Stimulated activated CD8-positive, alpha-beta memory T cell treated with anti-CD3 and anti-CD28 coated beads, Interleukin-4, amount 100 ng/mL, for 4 hours (primary cell): ENCODE measurements at regions not wholly inside any gene's neighbourhood (a gene's known extent, or its start where the extent isn't known, plus 50 kb on each side); places are given as distances from the start of the nearest gene placed in this dataset.
"Not testable (repeated sequence)": the region's sequence is repeated elsewhere in the genome, so short reads cannot be mapped to it uniquely, and the experiment has no call there.

Experiments
- DNase-seq, 2 donors: peaks; one replicate each; pipeline ENCODE4 v3.0.0-alpha.2; 2020; ENCODE audit warnings: low read depth in 2 of 2, low spot score in 1 of 2

DNA sequence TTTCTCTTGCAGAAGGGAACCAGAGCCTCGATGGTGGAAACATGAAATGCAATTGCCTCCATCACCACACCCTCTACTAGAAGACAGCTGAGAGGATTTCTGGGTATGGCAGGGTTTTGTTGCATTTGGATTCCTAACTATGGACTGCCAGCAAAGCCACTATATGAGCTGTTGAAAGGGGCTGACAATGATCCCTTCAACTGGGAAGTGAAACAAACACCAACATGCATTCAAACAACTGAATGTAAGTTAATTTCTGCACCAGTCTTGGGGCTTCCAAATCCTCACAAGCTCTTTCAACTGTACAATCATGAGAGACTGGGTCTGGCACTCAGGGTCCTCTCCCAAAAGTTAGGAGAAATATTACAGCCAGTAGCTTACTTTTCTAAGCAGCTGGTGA is 116.7 kb upstream of the PLCL2 start:
- DNase-seq, result no peak

DNA sequence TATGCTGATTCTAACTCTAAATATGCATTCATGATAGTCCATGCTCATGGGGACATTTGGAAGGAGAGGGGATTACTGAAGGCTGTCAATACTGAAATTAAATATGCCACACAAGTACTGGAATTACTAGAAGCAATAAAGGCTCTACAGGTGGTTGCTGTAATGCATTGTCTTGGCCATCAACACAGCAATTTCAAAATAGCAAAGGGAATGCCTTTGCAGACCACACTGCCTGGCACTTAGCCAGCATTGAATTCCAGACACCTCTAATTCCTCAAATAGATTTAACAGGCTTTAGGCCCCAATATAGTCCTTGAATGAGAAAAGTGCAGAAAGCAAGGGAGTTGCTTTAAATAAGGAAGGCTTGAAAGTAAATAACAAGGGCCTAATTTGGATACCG is 115.8 kb upstream of the PLCL2 start:
- no peak for DNase-seq

DNA sequence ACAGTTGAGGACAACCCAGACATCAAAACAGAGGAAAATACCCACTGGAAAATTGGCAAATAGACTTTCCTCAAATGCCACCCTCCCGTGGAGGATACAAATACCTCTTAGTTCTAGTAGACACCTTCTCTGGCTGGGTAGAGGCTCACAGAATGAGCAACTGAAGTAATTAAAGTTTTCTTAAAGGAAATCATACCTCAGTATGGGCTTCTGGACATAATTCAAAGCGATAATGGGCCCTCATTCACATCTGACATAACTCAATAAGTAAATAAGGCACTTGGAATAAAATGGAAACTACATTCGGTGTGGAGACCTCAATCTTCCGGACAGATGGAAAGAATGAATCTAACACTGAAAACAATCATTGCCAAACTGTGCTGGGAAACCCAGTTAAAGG is 115.2 kb upstream of the PLCL2 start:
- DNase-seq, result no peak

DNA sequence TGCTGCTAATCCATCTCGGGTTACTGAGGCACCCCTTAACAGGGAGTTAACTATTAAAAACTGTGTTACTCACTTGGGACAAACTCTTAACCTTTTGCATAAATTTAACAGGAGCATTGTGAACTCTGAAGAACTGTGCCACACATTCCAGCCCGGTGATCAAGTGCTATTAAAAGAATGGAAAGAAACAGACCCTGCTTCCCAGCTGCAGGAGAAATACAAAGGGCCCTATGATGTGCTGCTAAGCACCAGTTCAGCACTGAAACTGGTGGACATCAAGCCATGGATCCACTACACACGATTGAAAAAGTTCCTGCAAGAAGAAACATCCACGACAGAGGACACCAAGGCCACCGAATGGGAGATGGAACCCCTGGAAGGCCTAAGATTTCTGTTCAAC is 114.7 kb upstream of the PLCL2 start:
- no peak for DNase-seq

DNA sequence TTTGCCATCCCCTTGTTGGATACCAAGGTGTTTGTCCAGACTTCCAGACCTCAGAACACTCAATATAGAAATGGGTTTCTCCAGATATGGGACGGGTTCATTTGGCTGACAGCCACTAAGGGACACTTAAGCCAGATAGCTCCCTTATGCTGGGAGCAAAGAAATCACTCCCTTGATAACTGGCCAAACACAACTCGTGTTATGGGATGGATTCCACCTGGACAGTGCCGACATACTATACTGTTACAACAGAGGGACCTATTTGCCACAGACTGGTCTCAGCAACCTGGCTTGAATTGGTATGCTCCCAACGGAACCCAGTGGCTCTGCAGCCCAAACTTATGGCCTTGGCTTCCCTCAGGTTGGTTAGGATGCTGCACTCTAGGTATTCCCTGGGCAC is 114.0 kb upstream of the PLCL2 start:
- DNase-seq, result no peak

DNA sequence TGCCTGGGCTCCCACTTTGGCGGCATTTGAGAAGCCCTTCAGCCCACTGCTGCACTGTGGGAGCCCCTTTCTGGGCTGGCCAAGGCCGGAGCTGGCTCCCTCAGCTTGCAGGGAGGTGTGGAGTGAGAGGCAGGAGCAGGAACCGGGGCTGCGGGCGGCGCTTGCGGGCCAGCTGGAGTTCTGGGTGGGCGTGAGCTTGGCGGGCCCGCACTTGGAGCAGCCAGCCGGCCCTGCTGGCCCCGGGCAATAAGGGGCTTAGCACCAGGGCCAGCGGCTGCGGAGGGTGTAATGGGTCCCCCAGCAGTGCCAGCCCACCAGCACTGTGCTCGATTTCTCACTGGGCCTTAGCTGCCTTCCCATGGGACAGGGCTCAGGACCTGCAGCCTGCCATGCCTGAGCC is 111.2 kb upstream of the PLCL2 start:
- not testable (repeated sequence) for DNase-seq

DNA sequence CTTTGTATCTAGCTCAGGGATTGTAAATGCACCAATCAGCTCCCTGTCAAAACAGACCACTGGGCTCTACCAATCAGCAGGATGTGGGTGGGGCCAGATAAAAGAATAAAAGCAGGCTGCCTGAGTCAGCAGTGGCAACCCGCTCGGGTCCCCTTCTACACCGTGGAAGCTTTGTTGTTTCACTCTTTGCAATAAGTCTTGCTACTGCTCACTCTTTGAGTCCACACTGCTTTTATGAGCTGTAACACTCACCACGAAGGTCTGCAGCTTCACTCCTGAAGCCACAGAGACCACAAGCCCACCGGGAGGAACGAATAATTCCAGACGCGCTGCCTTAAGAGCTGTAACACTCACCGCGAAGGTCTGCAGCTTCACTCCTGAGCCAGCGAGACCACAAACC is 110.2 kb upstream of the PLCL2 start:
- not testable (repeated sequence) for DNase-seq

DNA sequence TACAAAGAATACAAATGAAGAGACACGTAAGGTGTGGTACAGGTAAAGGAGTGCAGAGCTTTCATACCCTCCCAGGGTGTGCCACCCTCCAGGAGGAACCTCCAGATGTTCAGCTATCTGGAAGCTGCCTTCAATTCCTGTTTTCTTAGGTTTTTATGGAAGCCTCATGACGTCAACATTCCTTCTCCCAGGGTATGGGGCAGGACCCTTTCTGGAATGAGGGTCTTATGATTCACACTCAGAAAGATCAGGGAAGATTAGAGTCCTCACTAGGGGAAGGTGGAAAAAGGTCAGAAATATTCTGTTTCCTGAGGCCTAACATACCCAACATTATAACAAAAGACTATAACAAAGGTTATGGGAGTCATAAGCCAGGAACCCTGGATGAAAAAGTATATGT is 99.8 kb upstream of the PLCL2 start:
- DNase-seq, result no peak

DNA sequence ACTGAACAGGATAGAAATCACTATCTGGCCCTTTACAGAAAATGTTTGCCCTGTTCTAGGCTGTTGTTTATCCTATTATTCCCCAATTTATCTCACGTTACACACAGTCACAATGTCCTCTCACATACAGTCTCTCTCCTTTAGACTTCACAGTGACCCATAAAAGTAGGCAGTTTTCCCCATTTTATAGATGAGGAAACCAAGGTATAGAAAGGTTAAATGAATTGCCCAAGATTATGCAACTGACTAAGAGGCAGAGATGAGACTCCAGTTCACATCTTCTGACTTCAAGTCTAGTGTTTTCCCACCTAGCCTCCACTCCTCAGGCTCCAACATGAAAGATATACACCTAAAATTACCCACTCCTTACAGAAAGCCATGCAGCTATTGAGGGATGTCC is 99.3 kb upstream of the PLCL2 start:
- no peak for DNase-seq

DNA sequence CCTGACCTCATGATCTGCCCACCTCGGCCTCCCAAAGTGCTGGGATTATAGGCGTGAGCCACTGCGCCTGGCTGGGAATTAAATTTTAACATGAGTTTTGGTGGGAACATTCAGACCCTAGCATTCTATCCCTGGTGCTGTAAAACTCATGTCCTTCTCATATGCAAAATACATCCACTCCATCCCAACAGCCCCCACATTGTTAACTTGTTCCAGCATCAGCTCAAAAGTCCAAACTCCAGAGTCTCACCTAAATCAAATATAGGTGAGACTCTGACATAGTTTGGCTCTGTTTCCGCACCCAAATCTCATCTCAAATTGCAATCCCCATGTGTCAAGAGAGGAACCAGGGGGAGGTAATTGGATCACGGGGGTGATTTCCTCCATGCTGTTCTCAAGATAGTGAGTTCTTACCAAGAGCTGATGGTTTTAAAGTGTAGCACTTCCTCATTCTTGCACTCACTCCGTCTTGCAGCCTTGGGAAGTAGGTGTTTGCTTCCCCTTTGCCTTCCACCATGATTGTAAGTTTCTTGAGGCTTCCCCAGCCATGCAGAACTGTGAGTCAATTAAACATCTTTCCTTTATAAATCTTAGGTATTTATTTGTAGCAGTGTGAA is 96.2 kb upstream of the PLCL2 start:
- DNase-seq, result no peak

DNA sequence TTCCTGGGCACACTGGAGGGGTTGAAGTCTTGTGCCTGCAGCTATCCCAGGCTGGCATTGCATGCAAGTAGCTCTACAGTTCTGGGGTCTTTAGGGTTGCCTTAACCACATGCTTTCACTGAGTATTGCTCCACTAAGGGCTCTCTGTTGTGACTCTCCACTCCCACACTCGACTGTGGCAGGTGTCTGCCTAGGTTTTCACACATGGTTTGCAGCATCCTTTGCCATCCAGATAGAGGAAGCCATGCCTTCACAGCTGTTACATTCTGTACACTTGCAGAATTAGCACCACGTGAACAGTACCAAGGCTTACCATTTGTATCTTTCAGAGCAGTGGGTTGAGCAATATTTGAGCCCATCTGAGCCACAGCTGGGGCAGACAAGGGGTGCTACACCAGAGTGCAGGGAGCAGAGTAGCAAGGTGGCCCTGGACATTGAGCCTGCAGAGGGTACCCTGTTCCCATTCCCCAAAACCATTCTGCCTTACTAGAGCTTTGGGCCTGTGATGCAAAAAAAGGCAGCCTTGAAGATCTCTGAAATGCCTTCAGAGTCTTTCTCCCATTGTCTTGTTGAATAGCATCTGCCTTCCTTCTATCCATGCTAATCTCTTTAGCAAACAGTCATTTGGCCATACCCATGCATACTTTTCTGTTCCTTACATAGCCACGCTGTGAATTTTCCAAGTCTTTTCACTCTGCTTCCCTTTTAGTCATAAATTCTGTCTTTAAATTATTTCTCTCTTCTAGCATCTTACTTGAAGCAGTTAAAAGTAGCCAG is 95.2 kb upstream of the PLCL2 start:
- DNase-seq, result no peak

DNA sequence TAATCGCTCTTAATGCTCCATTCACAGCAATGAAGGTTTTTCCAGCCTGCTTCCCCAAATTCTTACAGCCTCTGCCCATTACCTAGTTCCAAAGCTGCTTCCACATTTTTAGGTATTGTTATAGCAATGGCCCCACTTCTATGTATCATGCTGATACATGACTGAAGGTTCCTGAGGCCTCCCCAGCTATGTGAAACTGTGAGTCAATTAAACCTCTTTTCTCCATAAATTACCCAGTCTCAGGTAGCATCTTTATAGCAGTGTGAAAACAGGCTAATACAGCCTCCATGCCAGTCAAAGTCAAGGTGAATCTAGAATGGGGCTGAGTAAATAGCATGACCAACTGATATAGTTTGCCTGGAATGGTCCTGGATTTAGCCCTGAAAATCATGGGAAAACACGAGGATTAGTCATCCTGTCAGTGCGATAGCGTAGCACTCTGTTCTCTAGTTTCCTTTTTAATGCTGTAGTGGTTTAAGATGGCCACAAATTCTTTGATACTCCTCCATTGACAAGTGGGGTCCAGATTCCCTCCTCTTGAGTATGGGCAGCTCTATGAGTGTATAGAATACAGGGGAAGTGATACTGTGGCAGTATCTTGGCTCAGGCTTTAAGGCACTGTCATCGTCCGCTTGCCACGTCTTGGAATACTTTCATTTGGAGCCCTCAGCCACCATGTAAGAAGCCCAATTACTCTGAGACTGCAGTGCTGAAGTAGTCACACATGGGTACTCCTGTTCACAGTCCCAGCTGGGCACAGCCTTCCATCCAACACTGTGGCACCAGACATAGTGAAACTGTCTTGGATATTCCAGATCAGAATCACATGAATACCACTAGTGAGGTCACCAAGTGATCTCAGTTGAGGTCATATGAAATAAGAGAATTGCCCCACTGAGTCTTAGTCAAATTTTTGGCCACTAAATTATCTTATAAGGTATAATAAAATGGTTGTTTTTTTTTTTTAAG is 94.0 kb upstream of the PLCL2 start:
- no peak for DNase-seq

DNA sequence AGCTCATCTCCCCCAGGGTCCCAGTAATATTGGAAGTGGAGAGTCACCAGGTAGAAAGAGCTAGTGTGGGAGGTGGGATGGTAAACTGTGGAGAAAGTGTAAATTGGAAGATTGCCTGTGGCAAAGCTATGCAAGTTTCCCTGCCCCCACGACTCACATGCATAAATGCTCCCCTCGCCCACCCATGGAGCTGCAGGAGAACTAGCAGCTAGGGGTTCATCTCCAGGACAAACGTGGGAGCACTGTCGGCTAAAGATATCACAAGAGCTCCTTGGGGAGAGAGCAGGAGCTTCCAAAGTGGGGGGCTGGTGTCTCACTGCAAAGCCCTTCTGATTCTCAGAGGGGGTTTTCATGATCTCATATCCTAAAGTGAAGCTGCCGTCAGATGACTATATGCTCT is 91.4 kb upstream of the PLCL2 start:
- DNase-seq, result no peak

DNA sequence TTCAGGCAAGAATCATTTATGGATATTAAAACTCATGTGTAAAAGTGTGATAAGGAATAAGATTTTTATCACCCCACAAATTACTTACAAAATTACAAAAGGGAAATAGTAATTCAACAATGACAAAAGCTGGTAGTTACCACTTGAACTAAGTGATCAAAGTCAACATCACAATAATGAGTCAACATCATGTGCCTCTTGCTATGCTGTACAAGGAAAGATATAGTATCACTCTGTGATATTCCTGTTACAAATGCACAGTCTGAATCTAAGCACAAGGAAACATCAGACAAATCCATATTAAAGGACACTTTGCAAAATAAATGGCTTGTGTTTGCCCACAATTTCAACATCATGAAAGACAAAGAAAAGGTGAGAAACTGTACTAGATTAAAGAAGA is 90.5 kb upstream of the PLCL2 start:
- DNase-seq, result no peak

DNA sequence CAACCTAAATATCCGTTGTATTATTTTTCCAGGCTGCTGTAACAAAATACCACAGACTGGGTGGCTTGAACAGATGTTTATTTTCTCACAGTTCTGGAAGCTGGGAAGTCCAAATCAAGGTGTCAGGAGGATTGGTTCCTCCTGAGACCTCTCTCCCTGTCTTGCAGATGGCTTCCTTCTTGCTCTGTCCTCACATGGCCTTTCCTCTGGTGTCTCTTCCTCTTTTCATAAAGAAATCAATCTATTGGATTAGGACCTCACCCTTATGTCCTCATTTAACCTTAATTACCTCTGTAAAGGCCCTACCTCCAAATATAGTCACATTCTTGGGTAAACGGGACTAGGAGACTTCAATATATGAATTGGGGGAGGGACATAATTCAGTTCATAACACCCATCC is 89.2 kb upstream of the PLCL2 start:
- no peak for DNase-seq

DNA sequence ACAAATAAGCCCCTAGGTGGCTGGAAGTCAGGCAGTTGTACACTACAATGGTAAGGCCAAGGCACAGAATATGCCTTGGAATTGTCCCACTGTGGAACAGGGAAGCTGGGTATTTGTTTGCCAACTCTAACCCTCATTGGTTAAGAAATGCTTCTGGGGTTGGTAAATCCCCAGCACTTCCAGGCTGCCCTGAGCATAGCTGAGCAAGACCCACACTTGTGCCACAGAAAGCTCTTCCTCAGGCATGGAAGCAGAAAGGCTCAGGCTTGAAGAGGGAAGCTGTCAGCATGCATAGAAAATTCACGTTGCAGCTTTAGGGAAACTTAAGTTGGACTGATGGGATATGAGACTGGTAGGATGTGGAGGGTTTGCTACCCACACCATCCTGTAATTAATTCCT is 86.9 kb upstream of the PLCL2 start:
- no peak for DNase-seq

DNA sequence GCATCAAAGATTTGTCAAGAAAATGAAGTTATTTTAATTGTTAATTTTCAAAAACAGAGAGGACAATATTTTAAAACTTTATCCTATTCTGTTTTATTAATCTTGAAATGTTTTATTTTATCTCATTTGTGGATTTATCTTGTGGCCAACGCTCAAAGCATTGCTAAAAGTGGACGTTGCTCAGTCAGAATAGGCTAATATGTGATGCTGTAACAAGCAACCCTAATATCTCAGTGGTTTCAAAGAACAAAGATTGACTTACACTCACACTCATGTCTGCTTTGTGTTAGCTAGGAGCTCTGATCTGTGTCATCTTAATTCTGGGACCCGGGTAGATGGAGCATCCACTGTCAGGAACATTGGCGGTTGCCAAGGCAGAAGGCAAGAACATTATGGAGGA is 86.0 kb upstream of the PLCL2 start:
- DNase-seq, result no peak

DNA sequence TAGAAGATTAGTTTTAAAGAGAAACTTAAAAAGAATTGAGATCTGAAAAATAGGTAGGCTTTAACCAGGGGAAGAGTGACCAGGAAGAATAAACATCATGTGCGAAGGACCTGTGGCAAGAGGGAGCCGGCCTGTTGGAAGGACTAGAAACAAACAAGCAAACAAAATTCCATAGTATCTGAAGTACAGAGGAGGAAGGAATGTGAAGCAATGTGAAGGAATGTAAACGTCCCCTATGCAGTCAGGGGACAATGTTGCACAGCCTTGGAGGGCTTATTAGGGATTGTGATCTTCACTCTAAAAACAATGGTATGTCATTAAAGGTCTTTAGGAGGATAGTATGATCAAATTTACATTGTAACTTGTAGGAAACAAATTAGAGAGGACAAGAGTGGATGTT is 84.4 kb upstream of the PLCL2 start:
- no peak for DNase-seq

DNA sequence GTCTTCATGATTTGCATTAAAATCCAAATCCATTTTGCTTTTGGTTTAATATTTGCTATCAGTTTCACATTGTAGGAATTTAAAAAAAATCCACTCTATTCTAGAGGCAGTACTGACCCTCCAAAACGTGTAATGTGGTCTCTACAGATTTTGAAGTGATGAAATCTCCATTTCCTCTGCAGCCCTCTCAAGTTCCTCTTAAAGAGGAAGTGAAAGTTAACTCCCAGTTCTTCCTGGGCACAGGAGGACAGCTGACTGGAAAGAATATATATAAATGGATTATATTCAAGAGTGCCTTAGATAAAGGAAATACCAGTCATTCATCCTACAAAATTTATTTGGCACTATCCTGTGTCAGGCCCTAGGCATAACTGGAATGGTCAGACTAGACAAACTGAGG is 83.5 kb upstream of the PLCL2 start:
- DNase-seq, result no peak

DNA sequence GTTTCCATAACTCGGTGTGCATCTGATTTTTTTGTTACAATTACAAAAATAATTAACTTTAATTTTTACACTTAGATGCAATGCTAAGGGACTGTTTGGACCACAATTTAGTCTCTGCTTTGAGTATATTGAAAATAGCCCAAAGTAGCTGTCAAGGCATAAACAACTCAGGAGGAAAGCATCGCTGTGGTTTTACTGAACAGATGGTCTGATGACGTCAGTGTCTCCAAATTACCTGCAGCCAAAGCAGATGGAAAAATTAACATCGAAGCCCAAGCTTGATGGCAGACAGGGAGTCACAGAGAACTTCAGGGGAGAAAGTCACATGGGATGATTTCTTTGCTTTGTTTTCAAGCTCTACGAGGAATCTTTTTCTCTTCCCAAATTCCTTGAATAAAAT is 83.1 kb upstream of the PLCL2 start:
- DNase-seq, result no peak

DNA sequence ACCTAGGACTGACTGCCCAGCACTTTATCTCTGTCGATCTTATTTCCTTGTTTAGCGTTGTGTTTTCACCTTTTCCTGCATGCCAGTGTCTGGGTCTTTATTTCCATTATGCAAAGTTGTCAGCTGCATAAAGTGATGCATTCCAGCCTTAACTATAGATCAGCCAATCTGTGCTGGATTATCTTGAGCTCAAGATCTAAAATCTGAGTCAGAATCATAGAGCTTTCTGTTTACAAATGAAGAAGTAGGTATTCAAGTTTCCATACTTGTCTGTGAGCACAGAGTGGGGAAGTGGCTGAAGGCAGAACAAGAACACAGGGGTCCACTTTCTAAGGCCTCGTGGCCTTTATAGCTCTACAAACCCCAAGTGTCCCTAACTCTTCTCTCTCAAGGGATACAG is 82.4 kb upstream of the PLCL2 start:
- no peak for DNase-seq

DNA sequence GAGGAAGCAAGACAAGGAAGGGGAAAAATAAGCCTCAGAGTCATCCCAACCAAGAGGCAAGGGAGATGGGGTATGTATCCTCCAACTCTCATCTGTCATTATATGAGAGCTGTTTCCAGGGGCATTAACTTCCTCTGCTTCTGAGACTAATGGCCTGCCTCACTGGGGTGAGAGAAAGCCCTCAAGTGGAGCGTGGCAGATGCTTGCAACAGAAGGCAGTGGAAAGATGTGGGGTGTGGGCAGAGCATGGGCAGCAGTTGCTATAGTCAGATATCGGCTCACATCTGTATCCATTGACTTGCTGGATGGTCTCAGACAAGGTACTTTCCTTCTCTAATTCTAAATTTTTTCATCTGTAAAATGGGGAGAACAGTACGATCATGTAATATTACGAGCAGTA is 81.7 kb upstream of the PLCL2 start:
- no peak for DNase-seq
